Natural killer cell (primary cell): ENCODE measurements at regions not wholly inside any gene's neighbourhood (a gene's known extent, or its start where the extent isn't known, plus 50 kb on each side); places are given as distances from the start of the nearest gene placed in this dataset.

Experiments used
- ATAC-seq, 3 donors: fragments of 150-1000 bp in 2 of 3; fragments of 200-7000 bp in 1 of 3; cut with Tn5 transposase; 1 replicate in 1 of 3; 2 replicates in 2 of 3; pipeline ENCODE4 v1.10.0; 2021; ENCODE audit warnings: mild to moderate bottlenecking in 2 of 3, moderate library complexity in 2 of 3
- DNase-seq, 2 donors: peaks; one replicate each; pipeline versions ENCODE4 v3.0.0 to v3.0.0-alpha.2; 2013 to 2021; ENCODE audit warnings: mixed read lengths in 1 of 2
- H3K27ac ChIP-seq: one replicate; pipeline ENCODE4 v1.5.1; 2013; ENCODE audit warnings: mild to moderate bottlenecking, low read length
- H3K27me3 ChIP-seq: one replicate; pipeline ENCODE4 v1.6.1; 2013; ENCODE audit warnings: low read length; ENCODE audit not compliant: control insufficient read depth, insufficient read depth
- H3K36me3 ChIP-seq: one replicate; pipeline ENCODE4 v1.6.1; 2013; ENCODE audit warnings: low read length; ENCODE audit not compliant: control insufficient read depth, insufficient read depth
- H3K4me1 ChIP-seq: one replicate; pipeline ENCODE4 v1.6.1; 2013; ENCODE audit warnings: low read length; ENCODE audit not compliant: control insufficient read depth, insufficient read depth
- H3K4me3 ChIP-seq: one replicate; pipeline ENCODE4 v1.5.1; 2013; ENCODE audit warnings: low read length
- H3K9me3 ChIP-seq: one replicate; pipeline ENCODE4 v1.6.1; 2013; ENCODE audit warnings: low read length; ENCODE audit not compliant: control insufficient read depth, insufficient read depth
- H3K27ac Mint-ChIP-seq, 2 donors: one replicate each; pipeline ENCODE4 v1.8.0; 2022; ENCODE audit warnings: mild to moderate bottlenecking in 2 of 2, mixed read lengths in 2 of 2, moderate library complexity in 1 of 2
- H3K27me3 Mint-ChIP-seq, 2 donors: one replicate each; pipeline ENCODE4 v1.8.0; 2022; ENCODE audit warnings: low read depth in 2 of 2, mixed read lengths in 2 of 2
- H3K36me3 Mint-ChIP-seq: one replicate; pipeline ENCODE4 v1.8.0; 2022; ENCODE audit warnings: mixed read lengths
- H3K4me1 Mint-ChIP-seq, 2 donors: one replicate each; pipeline ENCODE4 v1.8.0; 2022; ENCODE audit warnings: mixed read lengths in 2 of 2
- H3K4me3 Mint-ChIP-seq: one replicate; pipeline ENCODE4 v1.8.0; 2022; ENCODE audit warnings: mild to moderate bottlenecking, moderate library complexity, mixed read lengths
- H3K9me3 Mint-ChIP-seq, 2 donors: one replicate each; pipeline ENCODE4 v1.8.0; 2022; ENCODE audit warnings: mixed read lengths in 2 of 2
- WGBS: methylation state at CpG from one replicate; pipeline ENCODE4 v1.1.7; 2013; ENCODE audit warnings: missing lambda C conversion rate; ENCODE audit not compliant: insufficient coverage; 5-methylcytosine and 5-hydroxymethylcytosine counted together
- intact Hi-C: fragments of 100-400 bp; cut with micrococcal nuclease; formaldehyde crosslinking; loops from one replicate; pipeline ENCODE4 v1.14.2; 2022
- TF ChIP-seq, protein P1 (sequence below): fragments of 200-600 bp; IDR thresholded peaks from one replicate; pipeline ENCODE4 v1.8.0; 2022; ENCODE audit warnings: antibody characterized with exemption

DNA sequence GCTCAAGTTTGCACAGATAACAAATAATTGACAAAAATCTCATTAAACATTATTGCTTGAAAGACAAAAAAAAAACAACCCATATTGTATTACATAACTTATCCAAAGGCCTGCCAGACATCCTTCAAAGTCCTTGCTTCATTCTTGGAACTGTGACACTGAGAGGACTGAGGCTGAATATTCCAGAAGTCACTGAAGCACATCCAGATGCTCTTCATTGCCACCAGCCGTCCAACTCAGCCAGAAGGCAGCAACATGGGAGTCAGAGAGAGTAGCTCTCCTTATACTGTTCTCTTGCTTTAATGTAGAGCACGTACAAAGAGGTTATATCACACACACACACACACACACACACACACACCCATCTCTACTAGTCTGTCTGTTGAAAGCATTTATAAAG, 755.0 kb downstream of the LTN1 start:
- H3K4me1 ChIP-seq: peaks cover 11% of the 10 kb centered on the region
- 91% methylated on average over 2 of the region's 2 CpGs for WGBS
- DNase-seq (no peak), ATAC-seq (no peak)
- H3K4me1 Mint-ChIP-seq: no peaks in the 10 kb centered on the region
- no peak overlapping the region for H3K4me3 Mint-ChIP-seq
- TF ChIP-seq, protein P1, sequence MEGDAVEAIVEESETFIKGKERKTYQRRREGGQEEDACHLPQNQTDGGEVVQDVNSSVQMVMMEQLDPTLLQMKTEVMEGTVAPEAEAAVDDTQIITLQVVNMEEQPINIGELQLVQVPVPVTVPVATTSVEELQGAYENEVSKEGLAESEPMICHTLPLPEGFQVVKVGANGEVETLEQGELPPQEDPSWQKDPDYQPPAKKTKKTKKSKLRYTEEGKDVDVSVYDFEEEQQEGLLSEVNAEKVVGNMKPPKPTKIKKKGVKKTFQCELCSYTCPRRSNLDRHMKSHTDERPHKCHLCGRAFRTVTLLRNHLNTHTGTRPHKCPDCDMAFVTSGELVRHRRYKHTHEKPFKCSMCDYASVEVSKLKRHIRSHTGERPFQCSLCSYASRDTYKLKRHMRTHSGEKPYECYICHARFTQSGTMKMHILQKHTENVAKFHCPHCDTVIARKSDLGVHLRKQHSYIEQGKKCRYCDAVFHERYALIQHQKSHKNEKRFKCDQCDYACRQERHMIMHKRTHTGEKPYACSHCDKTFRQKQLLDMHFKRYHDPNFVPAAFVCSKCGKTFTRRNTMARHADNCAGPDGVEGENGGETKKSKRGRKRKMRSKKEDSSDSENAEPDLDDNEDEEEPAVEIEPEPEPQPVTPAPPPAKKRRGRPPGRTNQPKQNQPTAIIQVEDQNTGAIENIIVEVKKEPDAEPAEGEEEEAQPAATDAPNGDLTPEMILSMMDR: no peak
- H3K36me3 ChIP-seq: no peaks in the 10 kb centered on the region
- H3K27me3 ChIP-seq: no peaks in the 10 kb centered on the region
- intact Hi-C loops: no loop called here
- no peaks in the 10 kb centered on the region for H3K36me3 Mint-ChIP-seq
- peaks cover 0 to 2% of the 10 kb centered on the region in 2 donors for H3K9me3 Mint-ChIP-seq
- H3K4me3 ChIP-seq: no peak overlapping the region
- no peak overlapping the region for H3K27ac ChIP-seq
- H3K27me3 Mint-ChIP-seq: no peaks in the 10 kb centered on the region
- no peak overlapping the region for H3K27ac Mint-ChIP-seq
- no peaks in the 10 kb centered on the region for H3K9me3 ChIP-seq

DNA sequence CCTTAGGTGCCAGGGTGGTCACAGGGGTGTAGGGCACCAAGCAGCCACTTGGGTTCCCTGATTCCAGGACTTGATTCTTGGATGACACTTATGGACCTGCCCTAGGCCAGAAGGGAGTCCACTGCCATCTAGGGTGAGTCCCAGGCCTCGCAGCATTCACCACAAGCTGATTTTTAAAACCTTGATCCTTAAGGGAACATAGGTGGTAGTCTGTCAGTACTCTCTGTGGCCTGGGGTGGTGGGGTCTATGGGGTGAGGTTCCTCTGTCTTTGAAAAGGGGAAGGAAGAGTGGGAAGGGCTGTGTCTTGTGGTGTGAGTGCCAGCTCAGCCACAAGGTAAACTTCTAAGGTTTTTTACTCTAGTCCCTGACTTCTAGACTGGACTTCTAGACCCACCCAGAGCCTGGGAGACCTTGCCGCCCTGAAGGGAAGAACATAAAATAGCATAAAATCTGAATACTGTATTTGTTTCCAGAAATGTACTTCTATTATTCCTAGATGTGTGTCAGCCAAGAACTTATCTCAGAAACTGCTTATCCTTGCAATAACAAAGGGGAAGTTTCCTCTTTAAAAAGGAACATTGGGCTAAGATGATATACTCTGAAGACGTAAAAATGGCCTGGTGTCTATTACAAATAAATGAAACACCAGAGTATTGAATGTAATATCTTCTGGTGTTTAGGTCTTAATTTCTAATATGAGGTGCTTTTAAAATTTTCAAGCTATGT, 757.3 kb downstream of the LTN1 start:
- H3K4me1 ChIP-seq: peaks cover 11% of the 10 kb centered on the region
- Mint-ChIP-seq H3K4me1 (no peaks in the 10 kb centered on the region), H3K36me3 (no peaks in the 10 kb centered on the region), H3K4me3 (no peak overlapping the region), H3K9me3 (no peaks in the 10 kb centered on the region), H3K27ac (no peak overlapping the region), H3K27me3 (no peaks in the 10 kb centered on the region)
- H3K36me3 ChIP-seq: no peaks in the 10 kb centered on the region
- no peaks in the 10 kb centered on the region for H3K9me3 ChIP-seq
- 13% methylated on average over 1 of the region's 3 CpGs for WGBS
- ATAC-seq (peak in 2 of 3 donors; percentile 29 to 70), DNase-seq (no peak)
- no peak overlapping the region for H3K4me3 ChIP-seq
- TF ChIP-seq, protein P1: no peak
- no peak overlapping the region for H3K27ac ChIP-seq
- H3K27me3 ChIP-seq: no peaks in the 10 kb centered on the region
- intact Hi-C loops: no loop called here

DNA sequence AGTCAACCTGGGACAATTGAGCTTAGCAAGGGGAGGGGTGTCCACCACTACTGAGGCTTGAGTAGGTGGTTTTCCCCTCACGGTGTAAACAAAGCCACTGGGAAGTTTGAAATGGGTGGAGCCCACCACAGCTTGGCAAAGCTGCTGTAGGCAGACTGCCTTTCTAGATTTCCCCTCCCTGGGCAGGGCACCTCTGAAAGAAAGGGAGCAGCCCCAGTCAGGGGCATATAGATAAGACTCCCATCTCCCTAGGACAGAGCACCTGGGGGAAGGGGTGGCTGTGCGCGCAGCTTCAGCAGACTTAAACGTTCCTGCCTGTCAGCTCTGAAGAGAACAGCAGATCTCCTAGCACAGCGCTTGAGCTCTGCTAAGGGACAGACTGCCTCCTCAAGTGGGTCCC, 758.4 kb downstream of the LTN1 start:
- peaks cover 11% of the 10 kb centered on the region for H3K4me1 ChIP-seq
- no peak overlapping the region for H3K27ac Mint-ChIP-seq
- DNase-seq (no peak), ATAC-seq (no peak)
- H3K4me3 ChIP-seq: no peak overlapping the region
- H3K4me1 Mint-ChIP-seq: no peaks in the 10 kb centered on the region
- no peaks in the 10 kb centered on the region for H3K27me3 Mint-ChIP-seq
- H3K9me3 Mint-ChIP-seq: no peaks in the 10 kb centered on the region
- no peaks in the 10 kb centered on the region for H3K36me3 Mint-ChIP-seq
- intact Hi-C loops: no loop called here
- H3K9me3 ChIP-seq: no peaks in the 10 kb centered on the region
- H3K27ac ChIP-seq: no peak overlapping the region
- H3K36me3 ChIP-seq: no peaks in the 10 kb centered on the region
- WGBS: 81% methylated on average over 5 of the region's 5 CpGs
- TF ChIP-seq, protein P1: no peak
- H3K27me3 ChIP-seq: no peaks in the 10 kb centered on the region
- H3K4me3 Mint-ChIP-seq: no peak overlapping the region
